HEK293T (cell line): ENCODE measurements at regions not wholly inside any gene's neighbourhood (a gene's known extent, or its start where the extent isn't known, plus 50 kb on each side); places are given as distances from the start of the nearest gene placed in this dataset.

Source experiments
- FOXK2 ChIP-seq: fragments of 450-650 bp; IDR thresholded peaks from 2 replicates; pipeline ENCODE4 v1.6.1; 2016; ENCODE audit warnings: mild to moderate bottlenecking
- HDGF ChIP-seq: fragments of 450-650 bp; IDR thresholded peaks from 2 replicates; pipeline ENCODE4 v1.6.1; 2017; ENCODE audit warnings: antibody characterized with exemption, borderline replicate concordance
- TARDBP ChIP-seq: fragments of 450-650 bp; IDR thresholded peaks from 2 replicates; pipeline ENCODE4 v1.6.1; 2016

- TF ChIP-seq TARDBP (no peak), HDGF (no peak), FOXK2 (no peak)
These were observed 679.3 kb downstream of the OTOL1 start for GRCh38 chr3:162175878-162176277.
